HG02884 (cell line): ENCODE measurements at regions not wholly inside any gene's neighbourhood (a gene's known extent, or its start where the extent isn't known, plus 50 kb on each side); places are given as distances from the start of the nearest gene placed in this dataset.

Experiments
- ATAC-seq: cut with Tn5 transposase; IDR thresholded peaks from one replicate; pipeline ENCODE4 v1.9.1; 2021; ENCODE audit warnings: mild to moderate bottlenecking, moderate library complexity; ENCODE audit not compliant: unreplicated experiment

GRCh38 chr1:228964178-228965089, 229.2 kb downstream of the RHOU start:
- no peak for ATAC-seq

GRCh38 chr1:228968891-228969606, 233.8 kb downstream of the RHOU start:
- no peak for ATAC-seq

GRCh38 chr1:228969953-228970800, 234.9 kb downstream of the RHOU start:
- no peak for ATAC-seq

- no peak for ATAC-seq
Observed at GRCh38 chr1:228972576-228972975, 237.3 kb downstream of the RHOU start.

GRCh38 chr1:228974273-228974672, 239.0 kb downstream of the RHOU start:
- no peak for ATAC-seq

- ATAC-seq, result no peak
Observed at GRCh38 chr1:228975238-228975907, 240.1 kb downstream of the RHOU start.

GRCh38 chr1:228976316-228976715, 241.0 kb downstream of the RHOU start:
- no peak for ATAC-seq

GRCh38 chr1:228977307-228977706, 242.0 kb downstream of the RHOU start:
- no peak for ATAC-seq

GRCh38 chr1:228977741-228978140, 242.5 kb downstream of the RHOU start:
- ATAC-seq, result no peak

GRCh38 chr1:228978484-228979324, 243.4 kb downstream of the RHOU start:
- no peak for ATAC-seq

GRCh38 chr1:228979325-228979699, 244.0 kb downstream of the RHOU start:
- no peak for ATAC-seq

GRCh38 chr1:228979774-228980173, 244.5 kb downstream of the RHOU start:
- ATAC-seq, result no peak

GRCh38 chr1:228980232-228980937, 245.1 kb downstream of the RHOU start:
- no peak for ATAC-seq

GRCh38 chr1:228982637-228983036, 247.4 kb downstream of the RHOU start:
- no peak for ATAC-seq

- no peak for ATAC-seq
Observed at GRCh38 chr1:228983231-228983660, 248.0 kb downstream of the RHOU start.

- no peak for ATAC-seq
Observed at GRCh38 chr1:228983661-228984060, 248.4 kb downstream of the RHOU start.

GRCh38 chr1:228984107-228984506, 248.8 kb downstream of the RHOU start:
- no peak for ATAC-seq

- ATAC-seq, result no peak
Observed at GRCh38 chr1:228984646-228985631, 249.7 kb downstream of the RHOU start.
